ENCODE measurements at regions not wholly inside any gene's neighbourhood (a gene's known extent, or its start where the extent isn't known, plus 50 kb on each side); places are given as distances from the start of the nearest gene placed in this dataset.

- H3K9me3 ChIP-seq (ENCODE audit: control insufficient read depth in 2 of 2, low read length in 2 of 2), result no peaks in the 10 kb centered on the region
- H3K4me1 ChIP-seq (ENCODE audit: control insufficient read depth in 2 of 2, insufficient read depth in 2 of 2, low read length in 2 of 2), result no peaks in the 10 kb centered on the region
- H3K36me3 ChIP-seq (ENCODE audit: control insufficient read depth in 2 of 2, insufficient read depth in 2 of 2, low read length in 2 of 2), result no peaks in the 10 kb centered on the region
- H3K9ac ChIP-seq (ENCODE audit: low read depth in 1 of 2, low read length in 2 of 2), result no peak overlapping the region
- no peak overlapping the region for H3K4me3 ChIP-seq (ENCODE audit: low read length in 2 of 2)
- H3K27ac ChIP-seq (ENCODE audit: low read depth in 2 of 2, low read length in 2 of 2), result no peak overlapping the region
- H3K27me3 ChIP-seq (ENCODE audit: control insufficient read depth in 2 of 2, insufficient read depth in 2 of 2, low read length in 2 of 2), result no peaks in the 10 kb centered on the region
Observed at GRCh38 chr3:189496375-189497138, 134.6 kb upstream of the TP63 start.

GRCh38 chr3:189498995-189499704 is 132.0 kb upstream of the TP63 start:
- no peaks in the 10 kb centered on the region for H3K9me3 ChIP-seq (ENCODE audit: control insufficient read depth in 2 of 2, low read length in 2 of 2)
- no peak overlapping the region for H3K27ac ChIP-seq (ENCODE audit: low read depth in 2 of 2, low read length in 2 of 2)
- no peak overlapping the region for H3K9ac ChIP-seq (ENCODE audit: low read depth in 1 of 2, low read length in 2 of 2)
- no peaks in the 10 kb centered on the region for H3K27me3 ChIP-seq (ENCODE audit: control insufficient read depth in 2 of 2, insufficient read depth in 2 of 2, low read length in 2 of 2)
- no peaks in the 10 kb centered on the region for H3K36me3 ChIP-seq (ENCODE audit: control insufficient read depth in 2 of 2, insufficient read depth in 2 of 2, low read length in 2 of 2)
- H3K4me3 ChIP-seq (ENCODE audit: low read length in 2 of 2), result no peak overlapping the region
- no peaks in the 10 kb centered on the region for H3K4me1 ChIP-seq (ENCODE audit: control insufficient read depth in 2 of 2, insufficient read depth in 2 of 2, low read length in 2 of 2)

DNA sequence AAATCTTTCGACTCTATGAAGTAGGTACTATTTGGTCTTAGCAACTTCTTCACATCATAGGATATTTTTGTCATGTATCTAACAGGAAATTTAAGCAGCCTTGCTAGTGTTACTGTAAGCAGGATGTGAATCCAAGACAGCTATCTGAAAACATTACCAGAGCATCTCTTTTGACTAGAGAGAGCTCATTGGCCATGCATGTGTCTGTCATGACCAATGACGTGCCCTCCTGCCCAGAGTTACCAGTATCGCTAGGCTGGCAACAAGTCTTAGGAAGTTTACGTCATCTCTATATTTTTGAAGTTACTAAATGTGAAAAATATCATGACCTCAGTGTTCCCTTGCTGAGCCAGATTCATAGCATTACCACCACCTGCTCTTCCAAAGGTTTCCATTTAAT is 130.9 kb upstream of the TP63 start:
- Histone ChIP-seq H3K9me3 (ENCODE audit: control insufficient read depth in 2 of 2, low read length in 2 of 2) (no peaks in the 10 kb centered on the region), H3K27ac (ENCODE audit: low read depth in 2 of 2, low read length in 2 of 2) (no peak overlapping the region), H3K4me1 (ENCODE audit: control insufficient read depth in 2 of 2, insufficient read depth in 2 of 2, low read length in 2 of 2) (no peaks in the 10 kb centered on the region), H3K4me3 (ENCODE audit: low read length in 2 of 2) (no peak overlapping the region), H3K27me3 (ENCODE audit: control insufficient read depth in 2 of 2, insufficient read depth in 2 of 2, low read length in 2 of 2) (no peaks in the 10 kb centered on the region), H3K9ac (ENCODE audit: low read depth in 1 of 2, low read length in 2 of 2) (no peak overlapping the region), H3K36me3 (ENCODE audit: control insufficient read depth in 2 of 2, insufficient read depth in 2 of 2, low read length in 2 of 2) (no peaks in the 10 kb centered on the region)

- H3K36me3 ChIP-seq (ENCODE audit: control insufficient read depth in 2 of 2, insufficient read depth in 2 of 2, low read length in 2 of 2), result no peaks in the 10 kb centered on the region
- H3K9me3 ChIP-seq (ENCODE audit: control insufficient read depth in 2 of 2, low read length in 2 of 2), result no peaks in the 10 kb centered on the region
- H3K27ac ChIP-seq (ENCODE audit: low read depth in 2 of 2, low read length in 2 of 2), result no peak overlapping the region
- no peaks in the 10 kb centered on the region for H3K4me1 ChIP-seq (ENCODE audit: control insufficient read depth in 2 of 2, insufficient read depth in 2 of 2, low read length in 2 of 2)
- H3K27me3 ChIP-seq (ENCODE audit: control insufficient read depth in 2 of 2, insufficient read depth in 2 of 2, low read length in 2 of 2), result no peaks in the 10 kb centered on the region
- no peak overlapping the region for H3K9ac ChIP-seq (ENCODE audit: low read depth in 1 of 2, low read length in 2 of 2)
- H3K4me3 ChIP-seq (ENCODE audit: low read length in 2 of 2), result no peak overlapping the region
Observed at GRCh38 chr3:189500798-189501495, 130.2 kb upstream of the TP63 start.

GRCh38 chr3:189502256-189502655 is 128.9 kb upstream of the TP63 start:
- no peaks in the 10 kb centered on the region for H3K9me3 ChIP-seq (ENCODE audit: control insufficient read depth in 2 of 2, low read length in 2 of 2)
- no peak overlapping the region for H3K9ac ChIP-seq (ENCODE audit: low read depth in 1 of 2, low read length in 2 of 2)
- no peak overlapping the region for H3K4me3 ChIP-seq (ENCODE audit: low read length in 2 of 2)
- no peaks in the 10 kb centered on the region for H3K4me1 ChIP-seq (ENCODE audit: control insufficient read depth in 2 of 2, insufficient read depth in 2 of 2, low read length in 2 of 2)
- no peak overlapping the region for H3K27ac ChIP-seq (ENCODE audit: low read depth in 2 of 2, low read length in 2 of 2)
- H3K27me3 ChIP-seq (ENCODE audit: control insufficient read depth in 2 of 2, insufficient read depth in 2 of 2, low read length in 2 of 2), result no peaks in the 10 kb centered on the region
- no peaks in the 10 kb centered on the region for H3K36me3 ChIP-seq (ENCODE audit: control insufficient read depth in 2 of 2, insufficient read depth in 2 of 2, low read length in 2 of 2)

GRCh38 chr3:189502676-189503257 is 128.4 kb upstream of the TP63 start:
- H3K9ac ChIP-seq (ENCODE audit: low read depth in 1 of 2, low read length in 2 of 2), result no peak overlapping the region
- H3K4me3 ChIP-seq (ENCODE audit: low read length in 2 of 2), result no peak overlapping the region
- H3K4me1 ChIP-seq (ENCODE audit: control insufficient read depth in 2 of 2, insufficient read depth in 2 of 2, low read length in 2 of 2), result no peaks in the 10 kb centered on the region
- no peaks in the 10 kb centered on the region for H3K27me3 ChIP-seq (ENCODE audit: control insufficient read depth in 2 of 2, insufficient read depth in 2 of 2, low read length in 2 of 2)
- no peaks in the 10 kb centered on the region for H3K9me3 ChIP-seq (ENCODE audit: control insufficient read depth in 2 of 2, low read length in 2 of 2)
- no peaks in the 10 kb centered on the region for H3K36me3 ChIP-seq (ENCODE audit: control insufficient read depth in 2 of 2, insufficient read depth in 2 of 2, low read length in 2 of 2)
- H3K27ac ChIP-seq (ENCODE audit: low read depth in 2 of 2, low read length in 2 of 2), result no peak overlapping the region

- no peak overlapping the region for H3K9ac ChIP-seq (ENCODE audit: low read depth in 1 of 2, low read length in 2 of 2)
- no peaks in the 10 kb centered on the region for H3K36me3 ChIP-seq (ENCODE audit: control insufficient read depth in 2 of 2, insufficient read depth in 2 of 2, low read length in 2 of 2)
- H3K9me3 ChIP-seq (ENCODE audit: control insufficient read depth in 2 of 2, low read length in 2 of 2), result no peaks in the 10 kb centered on the region
- H3K27ac ChIP-seq (ENCODE audit: low read depth in 2 of 2, low read length in 2 of 2), result no peak overlapping the region
- H3K4me1 ChIP-seq (ENCODE audit: control insufficient read depth in 2 of 2, insufficient read depth in 2 of 2, low read length in 2 of 2), result peaks cover 2 to 3% of the 10 kb centered on the region in 2 donors
- no peak overlapping the region for H3K4me3 ChIP-seq (ENCODE audit: low read length in 2 of 2)
- no peaks in the 10 kb centered on the region for H3K27me3 ChIP-seq (ENCODE audit: control insufficient read depth in 2 of 2, insufficient read depth in 2 of 2, low read length in 2 of 2)
Observed at GRCh38 chr3:189507856-189508255, 123.3 kb upstream of the TP63 start.

- Histone ChIP-seq H3K4me3 (ENCODE audit: low read length in 2 of 2) (no peak overlapping the region), H3K36me3 (ENCODE audit: control insufficient read depth in 2 of 2, insufficient read depth in 2 of 2, low read length in 2 of 2) (no peaks in the 10 kb centered on the region), H3K27me3 (ENCODE audit: control insufficient read depth in 2 of 2, insufficient read depth in 2 of 2, low read length in 2 of 2) (no peaks in the 10 kb centered on the region), H3K27ac (ENCODE audit: low read depth in 2 of 2, low read length in 2 of 2) (no peak overlapping the region), H3K9me3 (ENCODE audit: control insufficient read depth in 2 of 2, low read length in 2 of 2) (no peaks in the 10 kb centered on the region), H3K9ac (ENCODE audit: low read depth in 1 of 2, low read length in 2 of 2) (no peak overlapping the region), H3K4me1 (ENCODE audit: control insufficient read depth in 2 of 2, insufficient read depth in 2 of 2, low read length in 2 of 2) (peaks cover 5 to 8% of the 10 kb centered on the region in 2 donors)
Observed at GRCh38 chr3:189508784-189509501, 122.2 kb upstream of the TP63 start.

- no peaks in the 10 kb centered on the region for H3K36me3 ChIP-seq (ENCODE audit: control insufficient read depth in 2 of 2, insufficient read depth in 2 of 2, low read length in 2 of 2)
- no peak overlapping the region for H3K27ac ChIP-seq (ENCODE audit: low read depth in 2 of 2, low read length in 2 of 2)
- peaks cover 5 to 8% of the 10 kb centered on the region in 2 donors for H3K4me1 ChIP-seq (ENCODE audit: control insufficient read depth in 2 of 2, insufficient read depth in 2 of 2, low read length in 2 of 2)
- no peaks in the 10 kb centered on the region for H3K27me3 ChIP-seq (ENCODE audit: control insufficient read depth in 2 of 2, insufficient read depth in 2 of 2, low read length in 2 of 2)
- no peak overlapping the region for H3K4me3 ChIP-seq (ENCODE audit: low read length in 2 of 2)
- H3K9me3 ChIP-seq (ENCODE audit: control insufficient read depth in 2 of 2, low read length in 2 of 2), result no peaks in the 10 kb centered on the region
- no peak overlapping the region for H3K9ac ChIP-seq (ENCODE audit: low read depth in 1 of 2, low read length in 2 of 2)
Observed at GRCh38 chr3:189512039-189512438, 119.2 kb upstream of the TP63 start.

Data from mucosa of rectum (tissue), 2 donors.